A549 (cell line): ENCODE measurements at regions not wholly inside any gene's neighbourhood (a gene's known extent, or its start where the extent isn't known, plus 50 kb on each side); places are given as distances from the start of the nearest gene placed in this dataset.

Experiments used
- ATAC-seq, 2 experiments: fragments of 200-7000 bp in 1 of 2; fragments of >200 bp in 1 of 2; cut with Nextera tagmentation in 1 of 2; cut with Tn5 transposase in 1 of 2; 3 replicates each; pipeline versions ENCODE4 v1.8.0 to v1.9.1; 2018 to 2020; ENCODE audit warnings: mild to moderate bottlenecking in 1 of 2, moderate library complexity in 1 of 2
- CTCF ChIA-PET: fragments of 300-600 bp; sonication (Branson Sonifier 250); formaldehyde crosslinking; extraction: SDS; loops from one replicate; lab custom pipeline; 2021; ENCODE audit warnings: antibody characterized with exemption, inconsistent platforms; lab: Yijun Ruan, JAX
- POLR2A ChIA-PET: fragments of 350-600 bp; formaldehyde crosslinking; extraction: SDS; loops from one replicate; lab custom pipeline; 2021; ENCODE audit warnings: antibody characterized with exemption, inconsistent platforms; lab: Yijun Ruan, JAX
- DNase-seq, 2 experiments: peaks; one replicate each; pipeline versions ENCODE4 v3.0.0 to v3.0.0-alpha.2; 2011 to 2016; ENCODE audit warnings: low read depth in 1 of 2, low spot score in 1 of 2
- FAIRE-seq: peaks from 2 replicates; lab custom pipeline; 2011; peaks lifted over from hg19 to GRCh38; lab: Jason Lieb, UNC
- H3K27ac ChIP-seq, 2 experiments: fragments of >200 bp; sonication (Bioruptor Twin); formaldehyde crosslinking; 3 replicates each; pipeline ENCODE4 v1.5.1; 2016 to 2017
- H3K4me1 ChIP-seq: fragments of >200 bp; sonication (Bioruptor Twin); formaldehyde crosslinking; 3 replicates; pipeline ENCODE4 v1.6.1; 2016
- H3K4me2 ChIP-seq: fragments of >200 bp; sonication (Bioruptor Twin); formaldehyde crosslinking; 3 replicates; pipeline ENCODE4 v1.6.1; 2016
- H3K4me3 ChIP-seq: fragments of >200 bp; sonication (Bioruptor Twin); formaldehyde crosslinking; 3 replicates; pipeline ENCODE4 v1.5.1; 2016
- H3K9me3 ChIP-seq: fragments of >200 bp; sonication (Bioruptor Twin); formaldehyde crosslinking; 3 replicates; pipeline ENCODE4 v1.6.1; 2016
- BHLHE40 ChIP-seq: IDR thresholded peaks from 2 replicates; pipeline ENCODE4 v1.6.1; 2012; ENCODE audit warnings: low read depth, low read length, inconsistent platforms
- CEBPB ChIP-seq, 2 experiments: fragments of >200 bp in 1 of 2; sonication (Bioruptor Twin) in 1 of 2; formaldehyde crosslinking in 1 of 2; IDR thresholded peaks; 2 replicates each; pipeline ENCODE4 v1.6.1; 2012 to 2016
- CHD2 ChIP-seq: fragments of 150-350 bp; IDR thresholded peaks from 2 replicates; pipeline ENCODE4 v1.6.1; 2014; ENCODE audit warnings: low read length; ENCODE audit not compliant: partially characterized antibody
- EHMT2 ChIP-seq: fragments of 200-600 bp; sonication (generic); IDR thresholded peaks from 2 replicates; pipeline ENCODE4 v1.6.1; 2016; ENCODE audit warnings: antibody characterized with exemption, low read depth, mild to moderate bottlenecking, moderate library complexity
- JUNB ChIP-seq: fragments of >200 bp; sonication (Bioruptor Twin); formaldehyde crosslinking; IDR thresholded peaks from 2 replicates; pipeline ENCODE4 v1.6.1; 2016
- MAFK ChIP-seq: fragments of 450-650 bp; IDR thresholded peaks from 2 replicates; pipeline ENCODE4 v1.6.1; 2014; ENCODE audit not compliant: partially characterized antibody
- MAZ ChIP-seq: fragments of 150-350 bp; IDR thresholded peaks from 2 replicates; pipeline ENCODE4 v1.6.1; 2014; ENCODE audit warnings: antibody characterized with exemption, low read depth, low read length, borderline replicate concordance
- MYC ChIP-seq: IDR thresholded peaks from 2 replicates; pipeline ENCODE4 v1.6.1; 2012; ENCODE audit warnings: mild to moderate bottlenecking, inconsistent platforms, low read length, improper control_type of control experiment, borderline replicate concordance
- NFE2L2 ChIP-seq: fragments of 150-350 bp; conservative IDR thresholded peaks from 2 replicates; pipeline ENCODE4 v1.6.1; 2014; ENCODE audit warnings: low read length
- RAD21 ChIP-seq, 2 experiments: fragments of >200 bp in 1 of 2; sonication (Bioruptor Twin) in 1 of 2; formaldehyde crosslinking in 1 of 2; IDR thresholded peaks in 1 of 2; conservative IDR thresholded peaks in 1 of 2; 2 replicates in 1 of 2; 3 replicates in 1 of 2; pipeline ENCODE4 v1.6.1; 2012 to 2018; ENCODE audit warnings: inconsistent platforms in 1 of 2
- RFX5 ChIP-seq: fragments of 450-650 bp; IDR thresholded peaks from 2 replicates; pipeline ENCODE4 v1.7.1; 2014; ENCODE audit warnings: antibody characterized with exemption, mild to moderate bottlenecking, moderate library complexity
- ZFP36 ChIP-seq: fragments of 450-650 bp; IDR thresholded peaks from 2 replicates; pipeline ENCODE4 v1.6.1; 2014; ENCODE audit warnings: borderline replicate concordance; ENCODE audit not compliant: partially characterized antibody
- WGBS: methylation state at CpG from one replicate; pipeline ENCODE4 v1.1.6; 2017; ENCODE audit errors: missing lambda C conversion rate; 5-methylcytosine and 5-hydroxymethylcytosine counted together
- TF ChIP-seq, protein P1 (sequence below): fragments of >200 bp; sonication (Bioruptor Twin); formaldehyde crosslinking; IDR thresholded peaks from 3 replicates; pipeline ENCODE4 v1.5.1; 2016
- TF ChIP-seq, protein P2 (sequence below): fragments of 250-450 bp; sonication (Bioruptor Pico); IDR thresholded peaks from 2 replicates; pipeline ENCODE4 v1.5.0; 2021; ENCODE audit warnings: mild to moderate bottlenecking, moderate library complexity, borderline replicate concordance
- TF ChIP-seq, protein P3 (sequence below): IDR thresholded peaks from 2 replicates; pipeline ENCODE4 v1.6.1; 2012
- TF ChIP-seq, protein P4 (sequence below): fragments of 450-650 bp; IDR thresholded peaks from 2 replicates; pipeline ENCODE4 v1.6.1; 2014; ENCODE audit warnings: antibody characterized with exemption
- TF ChIP-seq, protein P5 (sequence below): fragments of >200 bp; sonication (Bioruptor Twin); formaldehyde crosslinking; IDR thresholded peaks from 2 replicates; pipeline ENCODE4 v1.6.1; 2016
- TF ChIP-seq, protein P6 (sequence below): fragments of >200 bp; sonication (Bioruptor Twin); formaldehyde crosslinking; IDR thresholded peaks from 3 replicates; pipeline ENCODE4 v1.6.1; 2016

DNA sequence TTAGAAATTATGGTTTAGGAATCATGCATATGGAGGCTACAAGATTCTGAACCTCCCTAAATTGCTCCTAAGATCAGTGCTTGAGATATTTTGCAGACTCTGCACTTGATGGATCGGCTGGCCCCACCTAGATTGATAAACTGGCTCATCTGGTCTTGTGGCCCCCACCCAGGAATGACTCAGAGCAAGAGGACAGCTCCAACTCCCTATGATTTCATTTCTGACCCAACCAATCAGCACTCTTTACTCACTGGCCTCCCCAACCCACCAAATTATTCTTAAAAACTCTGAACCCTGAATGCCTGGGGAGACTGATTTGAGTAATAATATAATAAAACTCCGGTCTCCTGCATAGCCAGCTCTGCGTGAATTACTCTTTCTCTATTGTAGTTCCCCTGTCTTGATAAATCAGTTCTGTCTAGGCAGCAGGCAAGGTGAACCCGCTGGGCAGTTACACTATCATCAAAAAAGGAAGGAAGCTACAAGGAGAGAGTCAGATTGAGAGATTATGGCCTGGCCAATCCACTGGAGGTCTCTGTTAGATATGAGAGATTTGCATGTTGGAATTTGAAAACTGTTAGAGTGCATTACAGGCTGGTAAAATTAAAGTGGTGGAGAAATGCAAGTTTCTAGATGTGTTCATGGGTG lies 245.8 kb downstream of the CSNK2A3 start (continued):
- TF ChIP-seq, protein P1, sequence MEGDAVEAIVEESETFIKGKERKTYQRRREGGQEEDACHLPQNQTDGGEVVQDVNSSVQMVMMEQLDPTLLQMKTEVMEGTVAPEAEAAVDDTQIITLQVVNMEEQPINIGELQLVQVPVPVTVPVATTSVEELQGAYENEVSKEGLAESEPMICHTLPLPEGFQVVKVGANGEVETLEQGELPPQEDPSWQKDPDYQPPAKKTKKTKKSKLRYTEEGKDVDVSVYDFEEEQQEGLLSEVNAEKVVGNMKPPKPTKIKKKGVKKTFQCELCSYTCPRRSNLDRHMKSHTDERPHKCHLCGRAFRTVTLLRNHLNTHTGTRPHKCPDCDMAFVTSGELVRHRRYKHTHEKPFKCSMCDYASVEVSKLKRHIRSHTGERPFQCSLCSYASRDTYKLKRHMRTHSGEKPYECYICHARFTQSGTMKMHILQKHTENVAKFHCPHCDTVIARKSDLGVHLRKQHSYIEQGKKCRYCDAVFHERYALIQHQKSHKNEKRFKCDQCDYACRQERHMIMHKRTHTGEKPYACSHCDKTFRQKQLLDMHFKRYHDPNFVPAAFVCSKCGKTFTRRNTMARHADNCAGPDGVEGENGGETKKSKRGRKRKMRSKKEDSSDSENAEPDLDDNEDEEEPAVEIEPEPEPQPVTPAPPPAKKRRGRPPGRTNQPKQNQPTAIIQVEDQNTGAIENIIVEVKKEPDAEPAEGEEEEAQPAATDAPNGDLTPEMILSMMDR: no peak
- TF ChIP-seq CHD2: no peak
- no peak for TF ChIP-seq NFE2L2
- TF ChIP-seq, protein P2, sequence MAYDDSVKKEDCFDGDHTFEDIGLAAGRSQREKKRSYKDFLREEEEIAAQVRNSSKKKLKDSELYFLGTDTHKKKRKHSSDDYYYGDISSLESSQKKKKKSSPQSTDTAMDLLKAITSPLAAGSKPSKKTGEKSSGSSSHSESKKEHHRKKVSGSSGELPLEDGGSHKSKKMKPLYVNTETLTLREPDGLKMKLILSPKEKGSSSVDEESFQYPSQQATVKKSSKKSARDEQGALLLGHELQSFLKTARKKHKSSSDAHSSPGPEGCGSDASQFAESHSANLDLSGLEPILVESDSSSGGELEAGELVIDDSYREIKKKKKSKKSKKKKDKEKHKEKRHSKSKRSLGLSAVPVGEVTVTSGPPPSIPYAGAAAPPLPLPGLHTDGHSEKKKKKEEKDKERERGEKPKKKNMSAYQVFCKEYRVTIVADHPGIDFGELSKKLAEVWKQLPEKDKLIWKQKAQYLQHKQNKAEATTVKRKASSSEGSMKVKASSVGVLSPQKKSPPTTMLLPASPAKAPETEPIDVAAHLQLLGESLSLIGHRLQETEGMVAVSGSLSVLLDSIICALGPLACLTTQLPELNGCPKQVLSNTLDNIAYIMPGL: no peak
- TF ChIP-seq, all 56 proteins: peak for 0

DNA sequence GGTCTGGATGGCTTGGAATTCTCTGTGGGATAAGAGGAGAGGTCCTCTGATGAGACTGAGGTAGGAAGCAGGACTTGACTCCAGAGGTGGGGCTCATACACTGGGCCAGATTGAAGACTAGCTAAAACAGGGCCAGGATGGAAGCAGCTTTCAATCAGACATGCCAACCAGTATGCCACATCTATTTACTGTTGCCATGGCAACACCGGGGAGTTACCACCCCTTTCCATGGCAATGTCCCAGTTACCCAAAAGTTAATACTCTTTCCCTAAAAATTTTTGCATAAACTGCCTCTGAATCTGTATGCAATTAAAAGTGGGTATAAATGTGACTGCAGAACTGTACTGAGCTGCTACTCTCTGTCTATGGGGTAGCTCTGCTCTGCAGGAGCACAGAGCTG lies 247.5 kb upstream of the ZBED5 start:
- ChIA-PET CTCF (interaction anchor here (0.7 kb wide), 1 partner anchor 683 kb away, joined by 3 read pairs; no protein-coding TSS in a partner anchor), POLR2A (no interaction called here)
- ATAC-seq: no peak
- H3K9me3 ChIP-seq: no peaks in the 10 kb centered on the region
- DNase-seq: no peak
- no peak for FAIRE-seq
- TF ChIP-seq RFX5: no peak
- TF ChIP-seq CHD2: no peak
- TF ChIP-seq JUNB: no peak
- TF ChIP-seq RAD21 (conservative IDR thresholded peaks at IDR 0.05 in 1 of 2, IDR thresholded peaks at IDR 0.05 in 1 of 2): no peak
- no peak for TF ChIP-seq ZFP36
- TF ChIP-seq, all 56 proteins: peak for 0
- WGBS: 22% methylated on average over 1 of the region's 1 CpG
- Histone ChIP-seq H3K4me2 (no peak overlapping the region), H3K4me1 (no peaks in the 10 kb centered on the region), H3K27ac (no peak overlapping the region), H3K4me3 (no peak overlapping the region)

DNA sequence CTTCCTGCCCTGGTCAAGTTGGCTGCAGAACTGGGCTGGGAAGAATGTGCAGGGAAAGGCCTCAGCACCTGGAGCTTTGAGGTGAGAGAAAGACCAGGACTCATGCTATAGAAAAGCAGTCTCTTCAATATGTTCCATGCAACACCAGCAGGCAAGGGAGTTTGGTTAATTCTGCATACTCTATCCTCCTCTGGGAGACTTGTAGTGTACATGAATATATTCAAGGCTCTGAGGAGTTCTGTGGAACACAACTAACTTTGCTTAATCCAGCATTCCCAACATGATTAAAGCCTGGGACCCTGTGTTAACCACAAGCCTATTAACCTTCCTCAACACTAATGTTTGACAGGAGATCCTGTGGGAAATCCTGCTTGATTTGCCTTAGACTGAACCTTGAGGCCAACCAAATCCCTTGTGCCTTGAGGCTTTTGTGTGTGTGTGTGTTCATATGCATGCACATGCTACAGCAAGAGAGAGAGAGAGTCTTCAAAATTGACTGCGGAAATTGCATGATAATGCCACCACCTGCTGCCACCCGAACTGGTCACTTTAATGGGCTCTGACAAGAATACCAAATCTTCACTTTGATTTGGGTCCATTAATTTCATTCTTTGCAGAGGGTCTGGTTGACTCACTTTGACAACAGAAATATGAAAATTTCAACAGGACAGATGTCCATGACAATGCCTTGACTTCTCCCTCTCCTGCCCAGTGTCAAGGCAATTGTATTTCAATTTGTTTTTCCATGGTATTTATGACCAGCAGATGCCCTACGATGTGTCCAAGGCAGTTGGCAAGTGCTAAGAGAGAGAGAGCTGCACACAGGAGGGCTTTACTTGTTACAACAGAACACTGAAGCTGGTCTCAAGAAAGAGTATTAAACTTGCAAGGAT lies 238.2 kb upstream of the ZBED5 start:
- POLR2A ChIA-PET: no interaction called here
- no peak for DNase-seq
- Histone ChIP-seq H3K4me1 (no peaks in the 10 kb centered on the region), H3K4me2 (no peak overlapping the region), H3K9me3 (peaks cover 12% of the 10 kb centered on the region), H3K27ac (no peak overlapping the region), H3K4me3 (no peak overlapping the region)
- no peak for TF ChIP-seq CEBPB (IDR thresholded peaks at IDR 0.05)
- WGBS: 2% methylated on average over 3 of the region's 3 CpGs
- no peak for ATAC-seq
- CTCF ChIA-PET: no interaction called here
- FAIRE-seq: no peak

DNA sequence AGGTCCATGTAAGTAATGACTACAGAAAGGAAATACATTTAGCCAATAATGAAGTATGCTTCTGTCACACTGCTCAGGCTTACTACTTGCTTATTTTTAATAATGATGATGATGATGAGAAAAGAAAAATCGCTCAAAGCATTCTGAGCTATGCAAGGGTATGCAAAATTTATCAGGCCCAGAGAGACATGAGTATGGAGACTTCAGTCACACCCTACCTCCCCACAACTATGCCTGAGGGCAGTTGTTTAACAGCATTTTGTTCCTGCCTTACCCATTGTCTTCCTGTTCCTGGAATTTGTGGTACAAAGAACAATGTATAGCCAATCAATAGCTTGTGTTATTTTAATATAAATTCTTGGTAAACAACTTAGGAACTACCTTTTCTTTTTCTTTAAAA lies 232.6 kb upstream of the ZBED5 start:
- no peak for TF ChIP-seq MAZ
- TF ChIP-seq MYC: no peak
- TF ChIP-seq, protein P3, sequence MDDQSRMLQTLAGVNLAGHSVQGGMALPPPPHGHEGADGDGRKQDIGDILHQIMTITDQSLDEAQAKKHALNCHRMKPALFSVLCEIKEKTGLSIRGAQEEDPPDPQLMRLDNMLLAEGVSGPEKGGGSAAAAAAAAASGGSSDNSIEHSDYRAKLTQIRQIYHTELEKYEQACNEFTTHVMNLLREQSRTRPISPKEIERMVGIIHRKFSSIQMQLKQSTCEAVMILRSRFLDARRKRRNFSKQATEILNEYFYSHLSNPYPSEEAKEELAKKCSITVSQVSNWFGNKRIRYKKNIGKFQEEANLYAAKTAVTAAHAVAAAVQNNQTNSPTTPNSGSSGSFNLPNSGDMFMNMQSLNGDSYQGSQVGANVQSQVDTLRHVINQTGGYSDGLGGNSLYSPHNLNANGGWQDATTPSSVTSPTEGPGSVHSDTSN: no peak
- TF ChIP-seq MAFK: no peak
- TF ChIP-seq, protein P4, sequence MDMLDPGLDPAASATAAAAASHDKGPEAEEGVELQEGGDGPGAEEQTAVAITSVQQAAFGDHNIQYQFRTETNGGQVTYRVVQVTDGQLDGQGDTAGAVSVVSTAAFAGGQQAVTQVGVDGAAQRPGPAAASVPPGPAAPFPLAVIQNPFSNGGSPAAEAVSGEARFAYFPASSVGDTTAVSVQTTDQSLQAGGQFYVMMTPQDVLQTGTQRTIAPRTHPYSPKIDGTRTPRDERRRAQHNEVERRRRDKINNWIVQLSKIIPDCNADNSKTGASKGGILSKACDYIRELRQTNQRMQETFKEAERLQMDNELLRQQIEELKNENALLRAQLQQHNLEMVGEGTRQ: no peak
- TF ChIP-seq, protein P5, sequence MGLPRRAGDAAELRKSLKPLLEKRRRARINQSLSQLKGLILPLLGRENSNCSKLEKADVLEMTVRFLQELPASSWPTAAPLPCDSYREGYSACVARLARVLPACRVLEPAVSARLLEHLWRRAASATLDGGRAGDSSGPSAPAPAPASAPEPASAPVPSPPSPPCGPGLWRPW: no peak
- TF ChIP-seq BHLHE40: no peak
- TF ChIP-seq NFE2L2: no peak
- TF ChIP-seq, protein P6, sequence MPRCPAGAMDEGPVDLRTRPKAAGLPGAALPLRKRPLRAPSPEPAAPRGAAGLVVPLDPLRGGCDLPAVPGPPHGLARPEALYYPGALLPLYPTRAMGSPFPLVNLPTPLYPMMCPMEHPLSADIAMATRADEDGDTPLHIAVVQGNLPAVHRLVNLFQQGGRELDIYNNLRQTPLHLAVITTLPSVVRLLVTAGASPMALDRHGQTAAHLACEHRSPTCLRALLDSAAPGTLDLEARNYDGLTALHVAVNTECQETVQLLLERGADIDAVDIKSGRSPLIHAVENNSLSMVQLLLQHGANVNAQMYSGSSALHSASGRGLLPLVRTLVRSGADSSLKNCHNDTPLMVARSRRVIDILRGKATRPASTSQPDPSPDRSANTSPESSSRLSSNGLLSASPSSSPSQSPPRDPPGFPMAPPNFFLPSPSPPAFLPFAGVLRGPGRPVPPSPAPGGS: no peak
- TF ChIP-seq, protein P1: no peak
- TF ChIP-seq EHMT2: no peak
- no peak for DNase-seq
- ChIA-PET CTCF (interaction anchor here (0.7 to 1.3 kb wide), 5 partner anchors 12 to 493 kb away, joined by 3 to 4 read pairs (median 3); no protein-coding TSS in a partner anchor), POLR2A (no interaction called here)
- H3K4me3 ChIP-seq: no peak overlapping the region
- H3K4me2 ChIP-seq: no peak overlapping the region
- no peak overlapping the region for H3K27ac ChIP-seq
- WGBS: 0% methylated on average over 1 of the region's 1 CpG
- FAIRE-seq: no peak
- H3K4me1 ChIP-seq: no peaks in the 10 kb centered on the region
- H3K9me3 ChIP-seq: peaks cover 18% of the 10 kb centered on the region
- no peak for ATAC-seq
